DOHH2 (cell line): ENCODE measurements at regions not wholly inside any gene's neighbourhood (a gene's known extent, or its start where the extent isn't known, plus 50 kb on each side); places are given as distances from the start of the nearest gene placed in this dataset.

ENCODE experiments used
- H3F3A ChIP-seq: fragments of 200-600 bp; sonication (generic), shearing (Covaris generic); 2 replicates; pipeline ENCODE4 v1.6.0; 2016; ENCODE audit warnings: antibody characterized with exemption, mild to moderate bottlenecking; ENCODE audit not compliant: control insufficient read depth, insufficient read depth
- H3K27ac ChIP-seq: fragments of 200-600 bp; sonication (generic); 2 replicates; pipeline ENCODE4 v1.5.1; 2014; ENCODE audit warnings: low read depth, mild to moderate bottlenecking, low read length, moderate library complexity
- H3K27me3 ChIP-seq: fragments of 200-600 bp; sonication (generic); 2 replicates; pipeline ENCODE4 v1.6.1; 2014; ENCODE audit warnings: mild to moderate bottlenecking, low read length, mixed read lengths; ENCODE audit not compliant: control insufficient read depth
- H3K36me3 ChIP-seq: fragments of 200-600 bp; sonication (generic); 2 replicates; pipeline ENCODE4 v1.6.1; 2014; ENCODE audit warnings: mild to moderate bottlenecking, low read length, moderate library complexity, mixed read lengths; ENCODE audit not compliant: control insufficient read depth
- H3K4me1 ChIP-seq: fragments of 200-600 bp; sonication (generic); 2 replicates; pipeline ENCODE4 v1.6.1; 2014; ENCODE audit warnings: mild to moderate bottlenecking, low read length, mixed read lengths; ENCODE audit not compliant: control insufficient read depth
- H3K4me2 ChIP-seq: fragments of 200-600 bp; sonication (generic); 2 replicates; pipeline ENCODE4 v1.6.0; 2014; ENCODE audit warnings: mild to moderate bottlenecking, low read length, moderate library complexity
- H3K4me3 ChIP-seq: fragments of 200-600 bp; sonication (generic); 2 replicates; pipeline ENCODE4 v1.5.1; 2014; ENCODE audit warnings: mild to moderate bottlenecking, low read length, mixed read lengths
- H3K79me2 ChIP-seq: fragments of 200-600 bp; sonication (generic); 2 replicates; pipeline ENCODE4 v1.6.1; 2014; ENCODE audit warnings: mild to moderate bottlenecking, low read length, mixed read lengths; ENCODE audit not compliant: control insufficient read depth
- H3K9me2 ChIP-seq: fragments of 200-600 bp; sonication (generic); replicated peaks from 2 replicates; pipeline ENCODE4 v1.6.1; 2014; ENCODE audit warnings: mild to moderate bottlenecking, low read length, mixed read lengths; ENCODE audit not compliant: control insufficient read depth
- H3K9me3 ChIP-seq: fragments of 200-600 bp; sonication (generic); 2 replicates; pipeline ENCODE4 v1.6.1; 2014; ENCODE audit warnings: antibody characterized with exemption, low read length, mixed read lengths; ENCODE audit not compliant: control insufficient read depth, insufficient read depth
- H4K20me1 ChIP-seq: fragments of 200-600 bp; sonication (generic); 2 replicates; pipeline ENCODE4 v1.6.0; 2014; ENCODE audit warnings: low read depth, mild to moderate bottlenecking, antibody characterized with exemption, low read length, moderate library complexity; ENCODE audit not compliant: control insufficient read depth, insufficient read depth
- CTCF ChIP-seq: fragments of 200-600 bp; sonication (generic); IDR thresholded peaks from one replicate; pipeline ENCODE4 v1.5.1; 2014; ENCODE audit warnings: antibody characterized with exemption, mild to moderate bottlenecking, low read depth, low read length; ENCODE audit not compliant: poor library complexity, severe bottlenecking
- EZH2phosphoT487 ChIP-seq: fragments of 200-600 bp; sonication (generic); IDR thresholded peaks from 2 replicates; pipeline ENCODE4 v1.6.1; 2017; ENCODE audit warnings: borderline replicate concordance, mild to moderate bottlenecking, antibody characterized with exemption, low read length, moderate library complexity, mixed read lengths

GRCh38 chr11:70548976-70549375 is 150.6 kb downstream of the CTTN start:
- H3F3A ChIP-seq: no peaks in the 10 kb centered on the region
- no peak overlapping the region for H3K27ac ChIP-seq
- H4K20me1 ChIP-seq: no peaks in the 10 kb centered on the region
- H3K9me3 ChIP-seq: no peaks in the 10 kb centered on the region
- TF ChIP-seq EZH2phosphoT487: no peak
- TF ChIP-seq CTCF: no peak
- H3K36me3 ChIP-seq: no peaks in the 10 kb centered on the region
- H3K9me2 ChIP-seq: no peaks in the 10 kb centered on the region
- no peaks in the 10 kb centered on the region for H3K79me2 ChIP-seq
- no peaks in the 10 kb centered on the region for H3K4me1 ChIP-seq
- no peak overlapping the region for H3K4me2 ChIP-seq
- no peaks in the 10 kb centered on the region for H3K27me3 ChIP-seq
- no peak overlapping the region for H3K4me3 ChIP-seq

DNA sequence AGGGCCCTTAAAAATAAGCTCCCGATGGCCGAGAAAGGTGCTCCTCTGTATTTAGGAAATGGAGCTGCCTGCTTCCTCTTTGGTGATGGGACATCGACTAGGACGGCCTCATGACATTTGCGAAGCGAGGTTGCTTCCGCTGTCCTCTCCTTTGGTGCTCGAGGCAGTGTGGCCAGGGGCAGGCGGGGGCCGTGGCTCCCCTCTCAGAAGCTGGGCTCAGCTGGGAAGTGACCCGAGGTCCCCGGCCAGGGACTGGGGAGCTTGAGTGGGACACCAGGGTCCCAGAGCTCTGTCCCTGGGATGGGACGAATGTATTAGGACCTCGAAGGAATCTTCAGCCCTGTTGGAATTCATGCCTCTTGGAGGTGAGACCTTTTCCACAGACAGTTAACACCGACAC is 151.1 kb downstream of the CTTN start:
- H3K4me2 ChIP-seq: no peak overlapping the region
- no peak overlapping the region for H3K4me3 ChIP-seq
- H3K36me3 ChIP-seq: no peaks in the 10 kb centered on the region
- no peaks in the 10 kb centered on the region for H3F3A ChIP-seq
- no peak for TF ChIP-seq EZH2phosphoT487
- H3K9me2 ChIP-seq: no peaks in the 10 kb centered on the region
- H3K79me2 ChIP-seq: no peaks in the 10 kb centered on the region
- no peak overlapping the region for H3K27ac ChIP-seq
- no peaks in the 10 kb centered on the region for H3K4me1 ChIP-seq
- H3K9me3 ChIP-seq: no peaks in the 10 kb centered on the region
- no peaks in the 10 kb centered on the region for H4K20me1 ChIP-seq
- no peaks in the 10 kb centered on the region for H3K27me3 ChIP-seq

DNA sequence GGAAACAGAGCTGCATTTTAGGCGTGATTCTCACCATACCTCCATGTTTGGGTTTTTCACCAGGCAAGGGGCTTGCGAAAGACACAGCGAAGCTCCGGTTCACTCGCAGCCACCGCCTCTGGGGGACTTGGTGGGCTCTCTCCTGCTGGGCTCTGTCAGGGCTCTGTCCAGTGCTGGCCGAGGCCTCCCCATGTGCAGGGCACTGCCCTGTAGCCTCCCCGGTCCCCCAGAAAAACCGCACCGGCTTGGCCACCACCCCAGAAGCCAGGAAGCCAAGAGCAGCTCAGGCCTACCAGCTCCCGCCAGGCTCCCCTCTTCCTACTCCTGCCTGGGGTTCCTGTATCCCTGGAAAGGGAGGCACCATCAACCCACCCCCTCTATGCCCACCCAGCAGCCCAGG is 151.5 kb downstream of the CTTN start:
- Histone ChIP-seq H3K79me2 (no peaks in the 10 kb centered on the region), H3K36me3 (no peaks in the 10 kb centered on the region), H4K20me1 (no peaks in the 10 kb centered on the region), H3K9me2 (no peaks in the 10 kb centered on the region), H3K27me3 (no peaks in the 10 kb centered on the region), H3K9me3 (no peaks in the 10 kb centered on the region), H3K4me2 (no peak overlapping the region), H3K27ac (no peak overlapping the region), H3K4me3 (no peak overlapping the region), H3K4me1 (no peaks in the 10 kb centered on the region), H3F3A (no peaks in the 10 kb centered on the region)
- TF ChIP-seq EZH2phosphoT487 (no peak), CTCF (no peak)

DNA sequence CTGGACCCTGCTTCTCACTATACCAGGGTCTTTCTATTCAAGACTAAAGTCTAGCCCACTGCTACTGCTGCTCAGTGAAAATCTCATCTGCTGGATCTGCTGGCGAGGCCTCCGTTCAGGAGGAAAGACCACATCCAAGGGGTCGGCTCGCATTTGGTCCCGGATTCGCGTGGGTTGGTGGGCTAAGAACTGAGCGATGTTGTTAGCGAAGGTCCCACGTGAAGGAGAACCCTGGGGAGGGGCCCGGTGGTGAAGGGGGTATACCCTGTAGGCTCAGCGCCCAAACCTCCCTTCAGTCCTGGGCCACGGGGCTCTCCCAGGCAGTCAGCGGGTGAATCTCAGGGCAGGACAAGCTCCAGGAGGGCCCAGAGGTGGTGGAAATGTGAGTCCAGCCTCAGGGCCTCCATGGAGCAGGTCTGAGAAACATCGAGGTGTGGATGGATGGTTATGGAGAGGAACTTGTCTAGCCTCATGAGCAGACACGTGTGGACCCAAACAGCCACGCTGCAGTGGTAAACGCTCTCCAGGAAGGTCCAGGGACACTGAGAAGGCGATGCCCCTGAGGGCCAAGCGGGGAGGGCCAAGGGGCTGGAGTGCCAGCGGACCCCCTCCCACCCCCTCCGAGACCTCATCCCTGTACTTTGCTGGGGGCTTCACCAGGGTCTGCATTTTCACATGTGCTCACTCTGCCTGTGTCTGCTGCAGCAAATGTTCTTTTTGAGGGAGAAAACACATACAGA is 152.3 kb downstream of the CTTN start:
- Histone ChIP-seq H3K9me2 (no peaks in the 10 kb centered on the region), H3K9me3 (no peaks in the 10 kb centered on the region), H3K36me3 (no peaks in the 10 kb centered on the region), H3K27me3 (no peaks in the 10 kb centered on the region), H3K4me2 (no peak overlapping the region), H3K4me1 (no peaks in the 10 kb centered on the region), H3K79me2 (no peaks in the 10 kb centered on the region), H4K20me1 (no peaks in the 10 kb centered on the region), H3K27ac (no peak overlapping the region), H3F3A (no peaks in the 10 kb centered on the region), H3K4me3 (no peak overlapping the region)
- TF ChIP-seq CTCF (no peak), EZH2phosphoT487 (no peak)
